ENCODE measurements at regions not wholly inside any gene's neighbourhood (a gene's known extent, or its start where the extent isn't known, plus 50 kb on each side); places are given as distances from the start of the nearest gene placed in this dataset.
"Not testable (repeated sequence)": the region's sequence is repeated elsewhere in the genome, so short reads cannot be mapped to it uniquely, and the experiment has no call there.

DNA sequence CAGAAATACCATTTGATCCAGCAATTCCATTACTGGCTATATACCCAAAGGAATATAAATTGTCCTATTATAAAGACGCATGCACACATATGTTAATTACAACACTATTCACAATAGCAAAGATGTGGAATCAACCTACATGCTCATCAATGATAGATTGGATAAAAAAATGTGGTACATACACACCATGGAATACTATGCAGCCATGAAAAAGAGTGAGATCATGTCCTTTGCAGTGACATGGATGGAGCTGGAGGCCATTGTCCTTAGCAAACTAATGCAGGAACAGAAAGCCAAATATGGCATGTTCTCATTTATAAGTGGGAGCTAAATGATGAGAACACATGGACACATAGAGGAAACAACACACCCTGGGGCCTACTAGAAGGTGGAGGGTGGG, 78.3 kb upstream of the EED start:
- TF ChIP-seq, protein P1, sequence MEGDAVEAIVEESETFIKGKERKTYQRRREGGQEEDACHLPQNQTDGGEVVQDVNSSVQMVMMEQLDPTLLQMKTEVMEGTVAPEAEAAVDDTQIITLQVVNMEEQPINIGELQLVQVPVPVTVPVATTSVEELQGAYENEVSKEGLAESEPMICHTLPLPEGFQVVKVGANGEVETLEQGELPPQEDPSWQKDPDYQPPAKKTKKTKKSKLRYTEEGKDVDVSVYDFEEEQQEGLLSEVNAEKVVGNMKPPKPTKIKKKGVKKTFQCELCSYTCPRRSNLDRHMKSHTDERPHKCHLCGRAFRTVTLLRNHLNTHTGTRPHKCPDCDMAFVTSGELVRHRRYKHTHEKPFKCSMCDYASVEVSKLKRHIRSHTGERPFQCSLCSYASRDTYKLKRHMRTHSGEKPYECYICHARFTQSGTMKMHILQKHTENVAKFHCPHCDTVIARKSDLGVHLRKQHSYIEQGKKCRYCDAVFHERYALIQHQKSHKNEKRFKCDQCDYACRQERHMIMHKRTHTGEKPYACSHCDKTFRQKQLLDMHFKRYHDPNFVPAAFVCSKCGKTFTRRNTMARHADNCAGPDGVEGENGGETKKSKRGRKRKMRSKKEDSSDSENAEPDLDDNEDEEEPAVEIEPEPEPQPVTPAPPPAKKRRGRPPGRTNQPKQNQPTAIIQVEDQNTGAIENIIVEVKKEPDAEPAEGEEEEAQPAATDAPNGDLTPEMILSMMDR (IDR thresholded peaks at IDR 0.05), result not testable (repeated sequence)
- TF ChIP-seq ZFX (IDR thresholded peaks at IDR 0.05; ENCODE audit: borderline replicate concordance), result not testable (repeated sequence)

All from 22Rv1 (cell line).